Right lobe of liver (tissue), 6 donors: ENCODE measurements at regions not wholly inside any gene's neighbourhood (a gene's known extent, or its start where the extent isn't known, plus 50 kb on each side); places are given as distances from the start of the nearest gene placed in this dataset.

ENCODE experiments used
- ATAC-seq, 4 donors: fragments of 200-7000 bp; cut with Tn5 transposase; one replicate each; pipeline ENCODE4 v1.9.1; 2020; ENCODE audit warnings: mild to moderate bottlenecking in 4 of 4, moderate library complexity in 4 of 4
- DNase-seq, 3 donors: peaks; one replicate each; pipeline ENCODE4 v3.0.0-alpha.2; 2020
- H3K27ac ChIP-seq, 3 donors: fragments of 200-600 bp; one replicate each; pipeline ENCODE4 v1.8.0; 2022
- H3K27me3 ChIP-seq, 2 donors: fragments of 200-600 bp; one replicate each; pipeline ENCODE4 v1.8.0; 2022
- H3K36me3 ChIP-seq, 4 donors: fragments of 200-600 bp; sonication (generic) in 1 of 4; one replicate each; pipeline versions ENCODE4 v1.5.1 to v1.8.0; 2017 to 2022; ENCODE audit warnings: control low read depth in 1 of 4
- H3K4me1 ChIP-seq, 4 donors: fragments of 200-600 bp; sonication (generic) in 1 of 4; one replicate each; pipeline versions ENCODE4 v1.5.1 to v1.8.0; 2017 to 2022; ENCODE audit warnings: control low read depth in 1 of 4
- H3K4me3 ChIP-seq, 3 donors: fragments of 200-600 bp; one replicate each; pipeline ENCODE4 v1.8.0; 2022
- H3K9me3 ChIP-seq, 4 donors: fragments of 200-600 bp; sonication (generic) in 1 of 4; one replicate each; pipeline versions ENCODE4 v1.5.1 to v1.8.0; 2017 to 2022; ENCODE audit warnings: control low read depth in 1 of 4
- CTCF ChIP-seq, 4 donors: fragments of 200-600 bp in 3 of 4; fragments of 450-650 bp in 1 of 4; IDR thresholded peaks; one replicate each; pipeline versions ENCODE4 v1.5.1 to v1.8.0; 2016 to 2022; ENCODE audit warnings: antibody characterized with exemption in 4 of 4, mild to moderate bottlenecking in 2 of 4
- POLR2A ChIP-seq: fragments of 450-650 bp; IDR thresholded peaks from one replicate; pipeline ENCODE4 v1.6.1; 2017; ENCODE audit warnings: antibody characterized with exemption, mild to moderate bottlenecking
- WGBS: methylation state at CpG from one replicate; pipeline ENCODE4 v1.1.6; 2018; ENCODE audit warnings: low coverage, low lambda C conversion rate; ENCODE audit not compliant: insufficient coverage; ENCODE audit errors: missing lambda C conversion rate; 5-methylcytosine and 5-hydroxymethylcytosine counted together
- intact Hi-C, 2 donors: fragments of 100-400 bp; cut with DNase I; formaldehyde crosslinking; loops; one replicate each; pipeline versions ENCODE4 v1.11.2 to v1.14.1; 2022
- donor health status: DM: no; HTN: yes; CAD: no.
- donor health status: DM: no; HTN: no; CAD: no.
- donor health status: DM: no; HTN: no; CAD: no.
- donor health status: DM: no; HTN: yes; CAD: no.
- donor health status: DM: no; HTN: yes; CAD: no.

- no peak for ATAC-seq
- TF ChIP-seq CTCF (IDR thresholded peaks at IDR 0.05) (no peak), POLR2A (no peak)
- intact Hi-C loops, result no loop called here
These were observed 54.3 kb upstream of the CERS6 start for GRCh38 chr2:168401771-168402170.

GRCh38 chr2:168402531-168402930 lies 53.5 kb upstream of the CERS6 start:
- ATAC-seq, result no peak
- Histone ChIP-seq H3K36me3 (no peaks in the 10 kb centered on the region), H3K27me3 (no peaks in the 10 kb centered on the region), H3K4me1 (peaks cover 0 to 10% (median 0%) of the 10 kb centered on the region in 4 donors), H3K9me3 (peaks cover 0 to 2% (median 0%) of the 10 kb centered on the region in 4 donors), H3K27ac (no peak overlapping the region), H3K4me3 (no peak overlapping the region)
- WGBS, result 80% methylated on average over 1 of the region's 1 CpG
- intact Hi-C loops, result no loop called here
- TF ChIP-seq CTCF (IDR thresholded peaks at IDR 0.05), result no peak
- no peak for TF ChIP-seq POLR2A
- DNase-seq, result no peak

More at GRCh38 chr2:168401771-168402170, 54.3 kb upstream of the CERS6 start:
- DNase-seq, result no peak
- H3K36me3 ChIP-seq, result no peaks in the 10 kb centered on the region
- peaks cover 0 to 10% (median 0%) of the 10 kb centered on the region in 4 donors for H3K4me1 ChIP-seq
- WGBS, result 75% methylated on average over 1 of the region's 1 CpG
- no peaks in the 10 kb centered on the region for H3K27me3 ChIP-seq
- H3K4me3 ChIP-seq, result no peak overlapping the region
- no peak overlapping the region for H3K27ac ChIP-seq
- peaks cover 0 to 2% (median 0%) of the 10 kb centered on the region in 4 donors for H3K9me3 ChIP-seq

- no peak for ATAC-seq
- peaks cover 0 to 2% (median 0%) of the 10 kb centered on the region in 4 donors for H3K9me3 ChIP-seq
These were observed 52.3 kb upstream of the CERS6 start for GRCh38 chr2:168403736-168404135.

GRCh38 chr2:168404764-168405163 lies 51.3 kb upstream of the CERS6 start:
- ATAC-seq (peak in 3 of 4 donors; percentile 55 to 93 (median 59)), DNase-seq (no peak)
- Histone ChIP-seq H3K27me3 (no peaks in the 10 kb centered on the region), H3K9me3 (peaks cover 0 to 2% (median 0%) of the 10 kb centered on the region in 4 donors), H3K36me3 (no peaks in the 10 kb centered on the region), H3K4me3 (no peak overlapping the region), H3K27ac (no peak overlapping the region), H3K4me1 (peaks cover 0 to 10% (median 0%) of the 10 kb centered on the region in 4 donors)
- intact Hi-C loops, result no loop called here
- 21% methylated on average over 2 of the region's 2 CpGs for WGBS
- TF ChIP-seq POLR2A, result no peak
- no peak for TF ChIP-seq CTCF (IDR thresholded peaks at IDR 0.05)

More at GRCh38 chr2:168403736-168404135, 52.3 kb upstream of the CERS6 start:
- no peaks in the 10 kb centered on the region for H3K27me3 ChIP-seq
- H3K27ac ChIP-seq, result no peak overlapping the region
- WGBS, result 74% methylated on average over 2 of the region's 2 CpGs
- TF ChIP-seq CTCF (IDR thresholded peaks at IDR 0.05), result no peak
- no peak for TF ChIP-seq POLR2A
- peaks cover 0 to 10% (median 0%) of the 10 kb centered on the region in 4 donors for H3K4me1 ChIP-seq
- intact Hi-C loops, result no loop called here
- no peak for DNase-seq
- no peak overlapping the region for H3K4me3 ChIP-seq
- no peaks in the 10 kb centered on the region for H3K36me3 ChIP-seq
